GM06990 (cell line): ENCODE measurements at regions not wholly inside any gene's neighbourhood (a gene's known extent, or its start where the extent isn't known, plus 50 kb on each side); places are given as distances from the start of the nearest gene placed in this dataset.

ENCODE experiments used
- DNase-seq: peaks from one replicate; pipeline ENCODE4 v3.0.0-alpha.2; 2011; ENCODE audit not compliant: insufficient read length; ENCODE audit errors: extremely low read depth
- H3K27me3 ChIP-seq: replicated peaks from 2 replicates; pipeline ENCODE4 v1.6.0; 2011; ENCODE audit warnings: low read length; ENCODE audit not compliant: control insufficient read depth, insufficient read depth
- H3K36me3 ChIP-seq: 2 replicates; pipeline ENCODE4 v1.5.1; 2011; ENCODE audit warnings: low read length; ENCODE audit not compliant: control insufficient read depth, insufficient read depth
- H3K4me3 ChIP-seq: replicated peaks from 2 replicates; pipeline ENCODE4 v1.5.1; 2011; ENCODE audit warnings: low read depth, mild to moderate bottlenecking, control low read depth, low read length
- CTCF ChIP-seq: IDR thresholded peaks from 2 replicates; pipeline ENCODE4 v1.5.1; 2011; ENCODE audit warnings: low read length, control low read depth, mild to moderate bottlenecking, inconsistent platforms; ENCODE audit not compliant: insufficient read depth, poor library complexity, severe bottlenecking

GRCh38 chr13:21320642-21321034 is 138.5 kb downstream of the ZDHHC20 start:
- TF ChIP-seq CTCF = no peak
- Histone ChIP-seq H3K27me3 (no peaks in the 10 kb centered on the region), H3K36me3 (no peaks in the 10 kb centered on the region)

GRCh38 chr13:21321269-21321668 is 137.8 kb downstream of the ZDHHC20 start:
- H3K27me3 ChIP-seq = no peaks in the 10 kb centered on the region
- no peak for TF ChIP-seq CTCF
- no peak overlapping the region for H3K4me3 ChIP-seq
- DNase-seq = no peak
- no peaks in the 10 kb centered on the region for H3K36me3 ChIP-seq

More at GRCh38 chr13:21320642-21321034, 138.5 kb downstream of the ZDHHC20 start:
- H3K4me3 ChIP-seq = no peak overlapping the region
- DNase-seq = no peak

- TF ChIP-seq CTCF = no peak
- H3K27me3 ChIP-seq = no peaks in the 10 kb centered on the region
- H3K36me3 ChIP-seq = no peaks in the 10 kb centered on the region
- no peak for DNase-seq
- no peak overlapping the region for H3K4me3 ChIP-seq
Observed at GRCh38 chr13:21322327-21322965, 136.7 kb downstream of the ZDHHC20 start.
